ENCODE measurements at regions not wholly inside any gene's neighbourhood (a gene's known extent, or its start where the extent isn't known, plus 50 kb on each side); places are given as distances from the start of the nearest gene placed in this dataset.

DNA sequence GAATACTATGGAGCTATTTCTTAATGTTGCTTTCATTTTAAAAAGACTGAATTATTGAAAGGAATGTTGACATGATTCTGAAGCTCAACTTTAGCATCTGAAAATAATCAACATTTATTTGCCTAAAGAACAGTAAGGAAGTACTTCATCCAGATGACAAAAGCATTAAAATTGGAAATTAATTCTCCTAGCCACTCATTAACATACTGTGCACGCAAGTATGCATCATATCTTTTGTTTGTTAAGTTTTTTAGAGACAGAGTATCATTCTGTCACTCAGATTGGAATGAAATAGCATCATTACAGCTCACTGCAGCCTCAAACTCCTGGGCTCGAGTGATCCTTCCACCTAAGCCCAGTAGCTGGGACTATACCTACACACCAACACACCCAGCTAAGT lies 632.1 kb upstream of the ALCAM start:
- DNase-seq (ENCODE audit: extremely low spot score, unreplicated experiment), result no peak
- H3K27ac Mint-ChIP-seq (ENCODE audit: unreplicated experiment), result no peak overlapping the region
- H3K4me3 Mint-ChIP-seq (ENCODE audit: unreplicated experiment), result no peak overlapping the region
- H3K4me1 Mint-ChIP-seq (ENCODE audit: unreplicated experiment), result peaks cover 3% of the 10 kb centered on the region
- no peaks in the 10 kb centered on the region for H3K27me3 Mint-ChIP-seq (ENCODE audit: unreplicated experiment)
- no peaks in the 10 kb centered on the region for H3K36me3 Mint-ChIP-seq (ENCODE audit: unreplicated experiment)
- no peaks in the 10 kb centered on the region for H3K9me3 Mint-ChIP-seq (ENCODE audit: unreplicated experiment)
- no peak for TF ChIP-seq CTCF (IDR thresholded peaks at IDR 0.05)

DNA sequence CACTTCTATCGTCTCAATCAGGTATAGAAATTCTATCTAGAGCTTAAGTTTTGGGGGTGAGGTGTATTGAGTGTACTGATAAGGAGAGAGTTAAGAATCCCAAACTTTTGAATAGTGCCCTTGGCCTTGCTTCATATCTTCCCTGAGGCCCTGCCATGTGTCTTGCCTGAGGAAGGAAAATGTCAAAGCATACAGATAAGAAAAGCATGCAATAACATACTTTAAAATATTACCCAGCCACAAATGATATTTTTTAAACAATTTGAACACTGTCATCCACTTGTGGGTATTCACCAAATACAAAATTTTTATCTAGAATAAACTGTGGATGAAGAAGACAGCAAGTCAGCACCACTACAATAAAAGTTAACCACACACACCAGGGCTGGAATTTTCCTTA lies 631.0 kb upstream of the ALCAM start:
- Mint-ChIP-seq H3K36me3 (ENCODE audit: unreplicated experiment) (no peaks in the 10 kb centered on the region), H3K4me1 (ENCODE audit: unreplicated experiment) (peaks cover 3% of the 10 kb centered on the region), H3K27me3 (ENCODE audit: unreplicated experiment) (no peaks in the 10 kb centered on the region), H3K9me3 (ENCODE audit: unreplicated experiment) (no peaks in the 10 kb centered on the region), H3K27ac (ENCODE audit: unreplicated experiment) (no peak overlapping the region), H3K4me3 (ENCODE audit: unreplicated experiment) (no peak overlapping the region)
- no peak for DNase-seq (ENCODE audit: extremely low spot score, unreplicated experiment)
- TF ChIP-seq CTCF (IDR thresholded peaks at IDR 0.05), result no peak

DNA sequence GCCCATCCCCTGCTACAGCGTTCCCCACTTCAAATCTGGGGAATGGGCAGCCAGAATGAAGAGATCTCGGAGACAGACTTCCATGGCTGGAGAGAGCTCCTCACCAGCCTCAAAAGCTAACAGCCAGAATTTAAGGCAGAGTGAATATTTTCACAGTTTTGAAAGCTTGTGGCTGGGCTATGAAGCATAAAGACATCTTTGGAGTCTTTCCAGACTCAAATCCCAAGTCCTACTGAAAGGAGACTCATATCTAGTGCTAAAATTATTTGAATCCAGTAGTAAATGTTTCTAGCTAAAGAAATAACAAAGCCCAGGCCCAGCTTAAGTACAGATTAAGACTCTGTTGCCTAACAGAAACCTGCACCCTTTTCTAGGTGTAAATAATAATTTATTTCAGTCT lies 628.4 kb upstream of the ALCAM start:
- no peaks in the 10 kb centered on the region for H3K36me3 Mint-ChIP-seq (ENCODE audit: unreplicated experiment)
- H3K9me3 Mint-ChIP-seq (ENCODE audit: unreplicated experiment), result no peaks in the 10 kb centered on the region
- H3K4me3 Mint-ChIP-seq (ENCODE audit: unreplicated experiment), result no peak overlapping the region
- H3K4me1 Mint-ChIP-seq (ENCODE audit: unreplicated experiment), result peaks cover 3% of the 10 kb centered on the region
- no peak for DNase-seq (ENCODE audit: extremely low spot score, unreplicated experiment)
- H3K27me3 Mint-ChIP-seq (ENCODE audit: unreplicated experiment), result no peaks in the 10 kb centered on the region
- H3K27ac Mint-ChIP-seq (ENCODE audit: unreplicated experiment), result no peak overlapping the region
- TF ChIP-seq CTCF (IDR thresholded peaks at IDR 0.05), result no peak

DNA sequence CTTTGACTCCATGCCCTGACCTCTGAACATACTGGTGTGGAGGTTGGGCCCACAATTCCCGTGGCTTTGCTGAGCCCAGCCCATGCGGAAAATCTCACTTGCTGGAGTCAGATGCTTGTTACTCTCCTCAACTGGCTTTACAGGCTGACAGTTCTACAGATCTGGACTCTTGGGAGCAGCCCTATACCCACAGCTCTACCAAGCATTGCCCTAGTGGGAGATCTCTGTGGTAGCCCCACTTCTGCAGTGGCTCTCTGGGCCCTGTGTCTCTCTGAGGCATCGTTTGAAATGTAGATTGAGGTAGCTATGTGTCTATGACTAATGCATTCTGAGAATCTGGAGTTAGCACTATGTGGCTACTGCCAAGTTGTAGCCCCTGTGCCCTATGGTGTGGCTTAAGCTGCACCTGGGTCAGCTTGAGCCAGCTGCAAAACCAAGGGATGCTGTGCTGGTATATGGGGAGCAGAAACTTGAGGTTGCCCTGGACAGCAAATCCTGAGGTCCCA lies 625.8 kb upstream of the ALCAM start:
- TF ChIP-seq CTCF (IDR thresholded peaks at IDR 0.05), result no peak
- no peaks in the 10 kb centered on the region for H3K27me3 Mint-ChIP-seq (ENCODE audit: unreplicated experiment)
- no peak overlapping the region for H3K27ac Mint-ChIP-seq (ENCODE audit: unreplicated experiment)
- DNase-seq (ENCODE audit: extremely low spot score, unreplicated experiment), result no peak
- H3K4me3 Mint-ChIP-seq (ENCODE audit: unreplicated experiment), result no peak overlapping the region
- no peaks in the 10 kb centered on the region for H3K9me3 Mint-ChIP-seq (ENCODE audit: unreplicated experiment)
- H3K4me1 Mint-ChIP-seq (ENCODE audit: unreplicated experiment), result no peaks in the 10 kb centered on the region
- H3K36me3 Mint-ChIP-seq (ENCODE audit: unreplicated experiment), result no peaks in the 10 kb centered on the region

- H3K4me1 Mint-ChIP-seq (ENCODE audit: unreplicated experiment), result no peaks in the 10 kb centered on the region
- H3K36me3 Mint-ChIP-seq (ENCODE audit: unreplicated experiment), result no peaks in the 10 kb centered on the region
- TF ChIP-seq CTCF (IDR thresholded peaks at IDR 0.05), result no peak
- no peaks in the 10 kb centered on the region for H3K9me3 Mint-ChIP-seq (ENCODE audit: unreplicated experiment)
- H3K27me3 Mint-ChIP-seq (ENCODE audit: unreplicated experiment), result no peaks in the 10 kb centered on the region
- H3K4me3 Mint-ChIP-seq (ENCODE audit: unreplicated experiment), result no peak overlapping the region
- no peak for DNase-seq (ENCODE audit: extremely low spot score, unreplicated experiment)
- no peak overlapping the region for H3K27ac Mint-ChIP-seq (ENCODE audit: unreplicated experiment)
Measured at GRCh38 chr3:104742044-104742443, 624.7 kb upstream of the ALCAM start.
